Vagina (tissue), 2 donors: ENCODE measurements at regions not wholly inside any gene's neighbourhood (a gene's known extent, or its start where the extent isn't known, plus 50 kb on each side); places are given as distances from the start of the nearest gene placed in this dataset.

Source experiments
- DNase-seq, 2 donors: peaks; one replicate each; pipeline ENCODE4 v3.0.0-alpha.2; 2017; ENCODE audit errors: extremely low spot score in 2 of 2
- H3K27ac ChIP-seq: fragments of 200-600 bp; sonication (generic); one replicate; pipeline ENCODE4 v1.5.1; 2019
- H3K27me3 ChIP-seq: fragments of 200-600 bp; sonication (generic); one replicate; pipeline ENCODE4 v1.5.1; 2019
- H3K36me3 ChIP-seq, 2 donors: fragments of 200-600 bp; sonication (generic); one replicate each; pipeline ENCODE4 v1.5.1; 2017 to 2019
- H3K4me1 ChIP-seq: fragments of 200-600 bp; sonication (generic); one replicate; pipeline ENCODE4 v1.5.1; 2019
- H3K4me3 ChIP-seq, 2 donors: fragments of 200-600 bp; sonication (generic); 1 replicate in 1 of 2; 2 replicates in 1 of 2; pipeline ENCODE4 v1.5.1; 2016 to 2019
- H3K9me3 ChIP-seq: fragments of 200-600 bp; sonication (generic); one replicate; pipeline ENCODE4 v1.5.1; 2019
- POLR2A ChIP-seq, 2 donors: fragments of 450-650 bp; IDR thresholded peaks; one replicate each; pipeline ENCODE4 v1.6.1; 2017; ENCODE audit warnings: antibody characterized with exemption in 2 of 2, mild to moderate bottlenecking in 2 of 2, moderate library complexity in 2 of 2
- POLR2AphosphoS5 ChIP-seq, 2 donors: sonication (generic); formaldehyde crosslinking; IDR thresholded peaks; one replicate each; pipeline ENCODE4 v1.9.0; 2017; ENCODE audit warnings: antibody characterized with exemption in 2 of 2, mild to moderate bottlenecking in 2 of 2, low read depth in 1 of 2; ENCODE audit not compliant: insufficient read depth in 1 of 2
- intact Hi-C: fragments of 100-400 bp; cut with DNase I; formaldehyde crosslinking; loops from one replicate; pipeline ENCODE4 v1.15.1; 2023
- TF ChIP-seq, protein P1 (sequence below), 3 experiments: fragments of 450-650 bp in 2 of 3; fragments of 200-600 bp in 1 of 3; sonication (generic) in 1 of 3; IDR thresholded peaks; one replicate each; pipeline ENCODE4 v1.5.1; 2017 to 2019; ENCODE audit warnings: antibody characterized with exemption in 3 of 3, mild to moderate bottlenecking in 2 of 3, moderate library complexity in 2 of 3

DNA sequence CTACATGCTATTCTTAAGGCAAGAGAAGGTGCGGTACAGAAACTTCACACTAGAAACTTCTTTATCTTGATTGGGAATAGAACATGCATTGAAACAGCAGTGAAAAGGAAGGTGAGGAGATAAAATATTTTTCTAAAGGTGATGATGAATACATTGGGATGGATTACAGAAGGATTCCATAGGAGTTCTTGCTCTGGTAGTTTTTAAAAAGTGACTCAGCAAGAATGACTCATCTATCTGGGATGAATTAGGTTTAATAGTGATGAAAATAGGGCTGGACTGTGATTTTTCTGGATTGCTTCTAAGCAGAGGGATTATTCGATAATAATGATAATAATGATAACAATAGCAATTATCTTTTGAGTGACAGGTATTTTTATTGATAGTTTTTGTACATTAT, 65.6 kb upstream of the HS3ST4 start:
- Histone ChIP-seq H3K9me3 (no peaks in the 10 kb centered on the region), H3K36me3 (no peaks in the 10 kb centered on the region), H3K4me3 (no peak overlapping the region), H3K27me3 (no peaks in the 10 kb centered on the region), H3K27ac (no peak overlapping the region), H3K4me1 (no peaks in the 10 kb centered on the region)
- TF ChIP-seq POLR2AphosphoS5 (IDR thresholded peaks at IDR 0.05; ENCODE audit: insufficient read depth in 1 of 2, low read depth in 1 of 2) (no peak), POLR2A (IDR thresholded peaks at IDR 0.05) (no peak)
- TF ChIP-seq, protein P1, sequence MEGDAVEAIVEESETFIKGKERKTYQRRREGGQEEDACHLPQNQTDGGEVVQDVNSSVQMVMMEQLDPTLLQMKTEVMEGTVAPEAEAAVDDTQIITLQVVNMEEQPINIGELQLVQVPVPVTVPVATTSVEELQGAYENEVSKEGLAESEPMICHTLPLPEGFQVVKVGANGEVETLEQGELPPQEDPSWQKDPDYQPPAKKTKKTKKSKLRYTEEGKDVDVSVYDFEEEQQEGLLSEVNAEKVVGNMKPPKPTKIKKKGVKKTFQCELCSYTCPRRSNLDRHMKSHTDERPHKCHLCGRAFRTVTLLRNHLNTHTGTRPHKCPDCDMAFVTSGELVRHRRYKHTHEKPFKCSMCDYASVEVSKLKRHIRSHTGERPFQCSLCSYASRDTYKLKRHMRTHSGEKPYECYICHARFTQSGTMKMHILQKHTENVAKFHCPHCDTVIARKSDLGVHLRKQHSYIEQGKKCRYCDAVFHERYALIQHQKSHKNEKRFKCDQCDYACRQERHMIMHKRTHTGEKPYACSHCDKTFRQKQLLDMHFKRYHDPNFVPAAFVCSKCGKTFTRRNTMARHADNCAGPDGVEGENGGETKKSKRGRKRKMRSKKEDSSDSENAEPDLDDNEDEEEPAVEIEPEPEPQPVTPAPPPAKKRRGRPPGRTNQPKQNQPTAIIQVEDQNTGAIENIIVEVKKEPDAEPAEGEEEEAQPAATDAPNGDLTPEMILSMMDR (IDR thresholded peaks at IDR 0.05): no peak
- DNase-seq: no peak
- intact Hi-C loops: no loop called here

DNA sequence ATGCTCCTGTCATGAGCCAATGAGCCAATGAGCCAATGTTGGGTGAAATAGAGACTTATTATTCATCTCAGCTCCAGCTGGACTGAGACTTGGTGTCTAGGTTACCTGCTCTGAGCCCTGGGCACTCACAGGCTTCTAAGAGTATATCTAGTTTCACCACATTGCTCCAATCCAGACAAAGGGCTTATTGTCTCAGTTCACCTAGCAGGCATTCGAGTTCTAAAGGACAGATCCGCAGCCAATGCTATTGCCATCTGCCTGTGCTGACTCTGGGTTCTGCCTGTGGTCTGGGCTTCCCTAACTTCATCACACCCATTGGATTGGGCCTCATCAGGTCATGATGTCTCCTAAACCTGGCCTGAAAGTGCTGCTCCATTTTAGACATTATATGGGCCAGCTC, 66.1 kb upstream of the HS3ST4 start:
- Histone ChIP-seq H3K27me3 (no peaks in the 10 kb centered on the region), H3K4me3 (no peak overlapping the region), H3K9me3 (no peaks in the 10 kb centered on the region), H3K36me3 (no peaks in the 10 kb centered on the region), H3K4me1 (no peaks in the 10 kb centered on the region), H3K27ac (no peak overlapping the region)
- intact Hi-C loops: no loop called here
- DNase-seq: no peak
- TF ChIP-seq POLR2A (IDR thresholded peaks at IDR 0.05) (no peak), POLR2AphosphoS5 (IDR thresholded peaks at IDR 0.05; ENCODE audit: insufficient read depth in 1 of 2, low read depth in 1 of 2) (no peak)

DNA sequence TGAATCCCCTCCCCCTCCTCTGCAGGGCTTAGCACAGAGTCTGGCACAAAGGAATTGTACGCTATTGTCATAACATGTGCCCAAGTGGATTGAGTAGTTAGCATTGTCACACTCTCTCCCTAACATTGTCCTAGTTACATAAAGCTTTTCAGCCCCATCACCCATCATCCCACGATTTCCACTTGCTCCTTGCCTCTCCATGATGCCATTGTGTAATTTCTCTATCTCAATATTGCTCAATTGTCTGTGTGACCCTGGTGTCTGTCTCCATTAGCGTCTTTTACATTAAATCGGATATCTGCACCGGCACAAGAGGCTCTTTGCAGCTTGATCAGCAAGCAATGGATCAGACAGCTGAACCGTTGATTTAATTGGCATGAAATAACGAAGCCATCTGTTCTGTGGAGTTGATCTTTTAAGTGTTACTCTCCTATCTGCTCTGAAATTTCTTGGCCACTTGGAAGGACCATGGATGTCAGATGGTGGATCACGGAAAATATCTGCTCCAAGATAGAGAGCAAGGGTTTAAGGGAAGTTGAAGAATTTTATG, 77.0 kb upstream of the HS3ST4 start:
- TF ChIP-seq POLR2AphosphoS5 (IDR thresholded peaks at IDR 0.05; ENCODE audit: insufficient read depth in 1 of 2, low read depth in 1 of 2): no peak
- no peak for TF ChIP-seq POLR2A (IDR thresholded peaks at IDR 0.05)
- TF ChIP-seq, protein P1 (IDR thresholded peaks at IDR 0.05): no peak
- no peaks in the 10 kb centered on the region for H3K27me3 ChIP-seq
- no peaks in the 10 kb centered on the region for H3K36me3 ChIP-seq
- H3K4me3 ChIP-seq: no peak overlapping the region
- no peak overlapping the region for H3K27ac ChIP-seq
- no peaks in the 10 kb centered on the region for H3K4me1 ChIP-seq
- intact Hi-C loops: no loop called here
- no peaks in the 10 kb centered on the region for H3K9me3 ChIP-seq
- DNase-seq: no peak

DNA sequence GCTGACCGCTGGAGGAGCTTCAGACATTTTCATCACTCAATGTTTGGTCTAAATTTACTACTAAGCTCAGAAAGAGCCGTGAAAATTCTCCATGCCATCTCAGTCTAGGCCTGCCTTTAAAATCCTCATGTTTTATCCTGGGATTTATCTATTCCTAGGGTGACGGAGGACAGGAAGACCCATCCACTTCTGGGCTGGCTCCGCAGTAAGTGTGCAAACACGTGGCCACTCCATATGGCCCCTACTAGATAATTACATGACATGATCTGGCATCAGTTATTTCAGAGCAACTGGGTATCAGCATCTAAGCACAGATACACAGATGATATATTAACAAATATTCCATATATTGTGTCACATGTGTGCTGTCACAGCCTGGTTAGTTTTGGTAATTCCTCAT, 77.8 kb upstream of the HS3ST4 start:
- H3K27ac ChIP-seq: no peak overlapping the region
- H3K36me3 ChIP-seq: no peaks in the 10 kb centered on the region
- no peak overlapping the region for H3K4me3 ChIP-seq
- no peaks in the 10 kb centered on the region for H3K27me3 ChIP-seq
- H3K9me3 ChIP-seq: no peaks in the 10 kb centered on the region
- H3K4me1 ChIP-seq: no peaks in the 10 kb centered on the region
- no peak for DNase-seq
- no peak for TF ChIP-seq POLR2A (IDR thresholded peaks at IDR 0.05)
- TF ChIP-seq, protein P1 (IDR thresholded peaks at IDR 0.05): no peak
- TF ChIP-seq POLR2AphosphoS5 (IDR thresholded peaks at IDR 0.05; ENCODE audit: insufficient read depth in 1 of 2, low read depth in 1 of 2): no peak
- intact Hi-C loops: no loop called here

- intact Hi-C loops: no loop called here
- no peak for TF ChIP-seq POLR2A (IDR thresholded peaks at IDR 0.05)
- TF ChIP-seq, protein P1 (IDR thresholded peaks at IDR 0.05): no peak
- TF ChIP-seq POLR2AphosphoS5 (IDR thresholded peaks at IDR 0.05; ENCODE audit: insufficient read depth in 1 of 2, low read depth in 1 of 2): no peak
- Histone ChIP-seq H3K4me3 (no peak overlapping the region), H3K27me3 (no peaks in the 10 kb centered on the region), H3K36me3 (no peaks in the 10 kb centered on the region), H3K27ac (no peak overlapping the region), H3K4me1 (no peaks in the 10 kb centered on the region), H3K9me3 (no peaks in the 10 kb centered on the region)
- no peak for DNase-seq
These were observed 83.8 kb upstream of the HS3ST4 start for GRCh38 chr16:25608002-25608401.
